ENCODE measurements at regions not wholly inside any gene's neighbourhood (a gene's known extent, or its start where the extent isn't known, plus 50 kb on each side); places are given as distances from the start of the nearest gene placed in this dataset.

GRCh38 chr18:78126106-78126505 is 853.5 kb upstream of the SALL3 start:
- H3K4me3 ChIP-seq (ENCODE audit: low read length in 2 of 2), result no peak overlapping the region
- no peaks in the 10 kb centered on the region for H3K36me3 ChIP-seq (ENCODE audit: control insufficient read depth in 2 of 2, insufficient read depth in 2 of 2, low read length in 2 of 2)
- no peak overlapping the region for H3K9ac ChIP-seq (ENCODE audit: low read length in 2 of 2)
- H3K27me3 ChIP-seq (ENCODE audit: control insufficient read depth in 1 of 2, insufficient read depth in 2 of 2, low read length in 2 of 2), result peaks cover 0 to 10% of the 10 kb centered on the region in 2 donors
- H3K4me1 ChIP-seq (ENCODE audit: control insufficient read depth, insufficient read depth, low read length), result no peaks in the 10 kb centered on the region
- peaks cover 0 to 3% of the 10 kb centered on the region in 2 donors for H3K9me3 ChIP-seq (ENCODE audit: control insufficient read depth in 2 of 2, low read length in 2 of 2)
- H3K27ac ChIP-seq (ENCODE audit: low read length), result no peak overlapping the region

DNA sequence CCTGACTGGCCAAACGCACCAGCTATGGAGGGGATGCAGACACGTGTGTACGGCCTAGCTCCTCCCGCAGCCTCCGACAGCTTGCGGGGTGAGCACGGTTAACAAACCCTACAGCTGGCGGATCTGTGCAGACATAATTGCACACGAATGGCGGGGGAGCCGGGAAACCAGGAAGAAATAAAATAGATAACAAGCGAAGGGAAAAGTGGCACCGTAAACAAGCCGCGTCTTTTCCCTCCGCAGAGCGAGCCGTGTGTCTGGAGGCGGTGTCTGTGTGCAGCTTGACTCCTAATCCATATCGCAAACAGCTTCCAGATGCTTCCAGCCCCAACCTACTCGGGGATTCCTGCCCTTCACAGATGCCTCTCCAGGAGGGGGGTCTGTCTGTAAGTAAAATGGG is 853.1 kb upstream of the SALL3 start:
- Histone ChIP-seq H3K4me3 (ENCODE audit: low read length in 2 of 2) (no peak overlapping the region), H3K9me3 (ENCODE audit: control insufficient read depth in 2 of 2, low read length in 2 of 2) (peaks cover 0 to 3% of the 10 kb centered on the region in 2 donors), H3K4me1 (ENCODE audit: control insufficient read depth, insufficient read depth, low read length) (no peaks in the 10 kb centered on the region), H3K27me3 (ENCODE audit: control insufficient read depth in 1 of 2, insufficient read depth in 2 of 2, low read length in 2 of 2) (peaks cover 0 to 10% of the 10 kb centered on the region in 2 donors), H3K9ac (ENCODE audit: low read length in 2 of 2) (no peak overlapping the region), H3K27ac (ENCODE audit: low read length) (no peak overlapping the region), H3K36me3 (ENCODE audit: control insufficient read depth in 2 of 2, insufficient read depth in 2 of 2, low read length in 2 of 2) (no peaks in the 10 kb centered on the region)

GRCh38 chr18:78127041-78127440 is 852.6 kb upstream of the SALL3 start:
- Histone ChIP-seq H3K4me1 (ENCODE audit: control insufficient read depth, insufficient read depth, low read length) (no peaks in the 10 kb centered on the region), H3K27ac (ENCODE audit: low read length) (no peak overlapping the region), H3K27me3 (ENCODE audit: control insufficient read depth in 1 of 2, insufficient read depth in 2 of 2, low read length in 2 of 2) (peaks cover 0 to 10% of the 10 kb centered on the region in 2 donors), H3K36me3 (ENCODE audit: control insufficient read depth in 2 of 2, insufficient read depth in 2 of 2, low read length in 2 of 2) (no peaks in the 10 kb centered on the region), H3K4me3 (ENCODE audit: low read length in 2 of 2) (no peak overlapping the region), H3K9me3 (ENCODE audit: control insufficient read depth in 2 of 2, low read length in 2 of 2) (peaks cover 0 to 3% of the 10 kb centered on the region in 2 donors), H3K9ac (ENCODE audit: low read length in 2 of 2) (no peak overlapping the region)

DNA sequence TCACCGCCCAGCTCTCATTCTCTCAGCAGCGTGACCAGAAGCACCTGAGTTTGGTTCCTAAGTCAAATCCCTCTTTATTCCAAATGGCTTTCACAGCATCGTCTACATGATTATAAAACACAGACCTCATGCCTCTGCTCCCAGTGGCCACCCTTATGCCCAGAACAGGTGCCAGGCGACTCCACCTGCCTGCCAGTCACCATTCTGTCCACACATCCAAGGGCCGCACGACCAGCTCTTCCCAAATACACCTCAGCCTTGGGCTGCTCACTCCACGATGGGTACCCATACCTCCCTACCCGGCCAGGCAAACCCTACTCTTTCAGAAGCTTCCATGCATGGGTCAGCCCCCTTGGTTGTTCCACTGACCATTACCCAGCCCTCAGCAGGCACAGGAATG is 851.6 kb upstream of the SALL3 start:
- H3K4me1 ChIP-seq (ENCODE audit: control insufficient read depth, insufficient read depth, low read length), result no peaks in the 10 kb centered on the region
- H3K9ac ChIP-seq (ENCODE audit: low read length in 2 of 2), result no peak overlapping the region
- H3K36me3 ChIP-seq (ENCODE audit: control insufficient read depth in 2 of 2, insufficient read depth in 2 of 2, low read length in 2 of 2), result no peaks in the 10 kb centered on the region
- no peak overlapping the region for H3K27ac ChIP-seq (ENCODE audit: low read length)
- peaks cover 0 to 10% of the 10 kb centered on the region in 2 donors for H3K27me3 ChIP-seq (ENCODE audit: control insufficient read depth in 1 of 2, insufficient read depth in 2 of 2, low read length in 2 of 2)
- no peak overlapping the region for H3K4me3 ChIP-seq (ENCODE audit: low read length in 2 of 2)
- H3K9me3 ChIP-seq (ENCODE audit: control insufficient read depth in 2 of 2, low read length in 2 of 2), result peaks cover 0 to 3% of the 10 kb centered on the region in 2 donors

DNA sequence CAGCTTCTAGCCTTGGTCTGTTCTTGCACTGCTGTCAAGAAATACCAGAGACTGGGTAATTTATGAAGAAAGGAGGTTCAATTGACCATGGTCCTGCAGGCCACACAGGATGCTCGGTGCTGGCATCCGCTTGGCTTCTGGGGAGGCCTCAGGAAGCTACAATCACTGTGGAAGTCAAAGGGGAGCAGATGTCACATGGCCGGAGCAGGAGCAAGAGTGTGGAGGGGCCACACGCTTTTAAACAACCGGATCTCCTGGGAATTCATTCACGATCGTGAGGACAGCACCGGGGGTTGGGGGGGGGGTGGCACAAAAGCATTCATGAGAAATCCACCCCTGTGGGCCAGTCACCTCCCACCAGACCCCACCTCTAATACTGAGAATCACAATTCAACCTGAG is 850.4 kb upstream of the SALL3 start:
- Histone ChIP-seq H3K36me3 (ENCODE audit: control insufficient read depth in 2 of 2, insufficient read depth in 2 of 2, low read length in 2 of 2) (no peaks in the 10 kb centered on the region), H3K4me1 (ENCODE audit: control insufficient read depth, insufficient read depth, low read length) (no peaks in the 10 kb centered on the region), H3K4me3 (ENCODE audit: low read length in 2 of 2) (no peak overlapping the region), H3K27ac (ENCODE audit: low read length) (no peak overlapping the region), H3K9ac (ENCODE audit: low read length in 2 of 2) (no peak overlapping the region), H3K27me3 (ENCODE audit: control insufficient read depth in 1 of 2, insufficient read depth in 2 of 2, low read length in 2 of 2) (peaks cover 0 to 10% of the 10 kb centered on the region in 2 donors), H3K9me3 (ENCODE audit: control insufficient read depth in 2 of 2, low read length in 2 of 2) (peaks cover 0 to 3% of the 10 kb centered on the region in 2 donors)

GRCh38 chr18:78130232-78131195 is 849.1 kb upstream of the SALL3 start:
- Histone ChIP-seq H3K36me3 (ENCODE audit: control insufficient read depth in 2 of 2, insufficient read depth in 2 of 2, low read length in 2 of 2) (no peaks in the 10 kb centered on the region), H3K4me1 (ENCODE audit: control insufficient read depth, insufficient read depth, low read length) (no peaks in the 10 kb centered on the region), H3K27ac (ENCODE audit: low read length) (no peak overlapping the region), H3K9ac (ENCODE audit: low read length in 2 of 2) (no peak overlapping the region), H3K27me3 (ENCODE audit: control insufficient read depth in 1 of 2, insufficient read depth in 2 of 2, low read length in 2 of 2) (peaks cover 0 to 10% of the 10 kb centered on the region in 2 donors), H3K9me3 (ENCODE audit: control insufficient read depth in 2 of 2, low read length in 2 of 2) (peaks cover 0 to 2% of the 10 kb centered on the region in 2 donors), H3K4me3 (ENCODE audit: low read length in 2 of 2) (no peak overlapping the region)

- H3K4me3 ChIP-seq (ENCODE audit: low read length in 2 of 2), result no peak overlapping the region
- no peaks in the 10 kb centered on the region for H3K36me3 ChIP-seq (ENCODE audit: control insufficient read depth in 2 of 2, insufficient read depth in 2 of 2, low read length in 2 of 2)
- H3K27ac ChIP-seq (ENCODE audit: low read length), result no peak overlapping the region
- H3K9ac ChIP-seq (ENCODE audit: low read length in 2 of 2), result no peak overlapping the region
- peaks cover 0 to 9% of the 10 kb centered on the region in 2 donors for H3K27me3 ChIP-seq (ENCODE audit: control insufficient read depth in 1 of 2, insufficient read depth in 2 of 2, low read length in 2 of 2)
- H3K9me3 ChIP-seq (ENCODE audit: control insufficient read depth in 2 of 2, low read length in 2 of 2), result no peaks in the 10 kb centered on the region
- H3K4me1 ChIP-seq (ENCODE audit: control insufficient read depth, insufficient read depth, low read length), result no peaks in the 10 kb centered on the region
These were observed 845.9 kb upstream of the SALL3 start for GRCh38 chr18:78133729-78134128.

DNA sequence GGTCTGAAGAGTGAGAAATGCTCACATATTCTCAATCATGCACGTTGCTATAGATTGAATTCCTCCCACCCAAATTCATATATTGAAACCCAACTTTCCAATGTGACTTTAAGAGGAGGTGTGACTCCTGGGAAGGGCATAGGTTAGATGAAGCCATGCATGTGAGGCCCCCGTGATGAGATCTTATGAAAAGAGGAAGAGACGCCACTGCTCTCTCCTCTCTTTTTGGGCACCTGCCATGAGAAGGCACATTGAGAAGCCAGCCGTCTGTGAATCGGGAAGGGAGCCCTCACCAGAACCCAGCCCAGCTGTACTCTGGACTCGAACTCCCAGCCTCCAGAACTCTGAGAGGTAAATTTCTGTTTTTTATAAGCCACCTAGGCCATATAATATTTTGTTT is 842.6 kb upstream of the SALL3 start:
- Histone ChIP-seq H3K36me3 (ENCODE audit: control insufficient read depth in 2 of 2, insufficient read depth in 2 of 2, low read length in 2 of 2) (no peaks in the 10 kb centered on the region), H3K9me3 (ENCODE audit: control insufficient read depth in 2 of 2, low read length in 2 of 2) (no peaks in the 10 kb centered on the region), H3K4me1 (ENCODE audit: control insufficient read depth, insufficient read depth, low read length) (no peaks in the 10 kb centered on the region), H3K27ac (ENCODE audit: low read length) (no peak overlapping the region), H3K9ac (ENCODE audit: low read length in 2 of 2) (no peak overlapping the region), H3K27me3 (ENCODE audit: control insufficient read depth in 1 of 2, insufficient read depth in 2 of 2, low read length in 2 of 2) (peaks cover 0 to 3% of the 10 kb centered on the region in 2 donors), H3K4me3 (ENCODE audit: low read length in 2 of 2) (no peak overlapping the region)

DNA sequence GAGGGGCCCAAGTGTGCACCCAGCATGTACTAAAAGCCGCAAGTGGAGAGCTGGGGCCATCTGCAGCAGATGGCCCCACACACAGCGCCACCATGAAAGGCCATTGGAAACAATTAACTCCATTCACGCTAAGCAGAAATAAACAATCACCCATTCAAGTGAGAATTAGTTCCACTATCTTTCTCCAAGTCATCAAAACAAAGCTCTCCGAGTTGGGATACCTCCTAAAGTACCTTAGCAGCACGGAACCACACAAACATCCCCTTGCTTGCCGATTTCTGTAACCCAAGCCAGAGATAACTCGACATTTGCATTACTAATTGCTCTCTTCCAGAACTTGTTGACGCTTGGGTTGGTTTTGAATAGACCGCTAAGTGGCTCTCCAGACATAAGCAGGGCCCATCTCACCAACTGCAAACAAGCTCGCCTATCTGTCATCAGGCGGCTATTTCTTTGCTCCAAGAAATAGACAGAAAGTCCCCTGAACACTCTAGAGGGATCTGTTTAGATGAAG is 840.6 kb upstream of the SALL3 start:
- H3K27me3 ChIP-seq (ENCODE audit: control insufficient read depth in 1 of 2, insufficient read depth in 2 of 2, low read length in 2 of 2), result peaks cover 0 to 3% of the 10 kb centered on the region in 2 donors
- no peaks in the 10 kb centered on the region for H3K36me3 ChIP-seq (ENCODE audit: control insufficient read depth in 2 of 2, insufficient read depth in 2 of 2, low read length in 2 of 2)
- H3K4me3 ChIP-seq (ENCODE audit: low read length in 2 of 2), result no peak overlapping the region
- no peak overlapping the region for H3K9ac ChIP-seq (ENCODE audit: low read length in 2 of 2)
- H3K9me3 ChIP-seq (ENCODE audit: control insufficient read depth in 2 of 2, low read length in 2 of 2), result no peaks in the 10 kb centered on the region
- no peaks in the 10 kb centered on the region for H3K4me1 ChIP-seq (ENCODE audit: control insufficient read depth, insufficient read depth, low read length)
- no peak overlapping the region for H3K27ac ChIP-seq (ENCODE audit: low read length)

DNA sequence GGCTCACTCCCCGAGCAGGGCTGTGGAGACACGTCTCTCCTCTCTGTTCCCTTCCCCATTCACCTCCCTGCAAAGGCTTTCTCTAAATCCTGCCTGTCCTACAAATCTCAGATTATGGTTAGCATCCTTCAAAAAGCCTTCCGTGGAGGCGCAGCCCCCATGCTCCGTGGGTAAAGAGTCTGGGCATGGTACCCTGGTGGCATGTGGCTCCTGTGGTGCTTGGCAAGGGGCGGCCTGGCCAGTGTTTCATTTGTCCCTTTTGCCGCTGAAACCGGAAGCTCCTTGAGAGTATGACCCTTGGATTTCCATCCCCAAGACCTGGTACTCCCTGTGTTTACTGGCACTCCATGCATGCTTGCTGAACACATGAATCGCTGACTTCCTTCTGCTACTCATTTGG is 839.3 kb upstream of the SALL3 start:
- no peaks in the 10 kb centered on the region for H3K4me1 ChIP-seq (ENCODE audit: control insufficient read depth, insufficient read depth, low read length)
- H3K9me3 ChIP-seq (ENCODE audit: control insufficient read depth in 2 of 2, low read length in 2 of 2), result no peaks in the 10 kb centered on the region
- H3K9ac ChIP-seq (ENCODE audit: low read length in 2 of 2), result no peak overlapping the region
- H3K36me3 ChIP-seq (ENCODE audit: control insufficient read depth in 2 of 2, insufficient read depth in 2 of 2, low read length in 2 of 2), result no peaks in the 10 kb centered on the region
- H3K4me3 ChIP-seq (ENCODE audit: low read length in 2 of 2), result no peak overlapping the region
- H3K27me3 ChIP-seq (ENCODE audit: control insufficient read depth in 1 of 2, insufficient read depth in 2 of 2, low read length in 2 of 2), result peaks cover 0 to 3% of the 10 kb centered on the region in 2 donors
- no peak overlapping the region for H3K27ac ChIP-seq (ENCODE audit: low read length)

DNA sequence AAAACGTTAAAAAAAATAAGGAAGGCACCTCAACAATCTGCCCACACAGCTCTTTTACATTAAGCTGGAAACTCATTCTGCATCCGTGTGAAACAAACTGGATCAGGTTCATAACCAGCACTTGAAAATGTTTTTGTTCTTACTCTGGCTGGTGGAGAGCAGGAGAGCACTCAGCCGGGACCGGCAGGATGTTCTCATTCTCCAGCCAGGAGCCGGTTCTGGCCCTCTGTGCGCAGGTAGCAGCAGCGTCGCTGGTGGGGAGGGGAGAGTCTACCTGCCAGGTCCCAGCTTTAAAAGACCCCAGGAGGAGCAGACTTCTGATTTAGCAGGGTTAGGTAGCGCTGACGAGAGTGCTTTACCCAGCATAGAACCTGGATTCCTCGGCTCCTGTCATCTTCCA is 834.9 kb upstream of the SALL3 start:
- H3K27ac ChIP-seq (ENCODE audit: low read length), result no peak overlapping the region

More for the DNA sequence above, 834.9 kb upstream of the SALL3 start:
- H3K9me3 ChIP-seq (ENCODE audit: control insufficient read depth in 2 of 2, low read length in 2 of 2), result no peaks in the 10 kb centered on the region
- H3K4me1 ChIP-seq (ENCODE audit: control insufficient read depth, insufficient read depth, low read length), result no peaks in the 10 kb centered on the region
- peaks cover 0 to 2% of the 10 kb centered on the region in 2 donors for H3K27me3 ChIP-seq (ENCODE audit: control insufficient read depth in 1 of 2, insufficient read depth in 2 of 2, low read length in 2 of 2)
- no peak overlapping the region for H3K4me3 ChIP-seq (ENCODE audit: low read length in 2 of 2)
- no peaks in the 10 kb centered on the region for H3K36me3 ChIP-seq (ENCODE audit: control insufficient read depth in 2 of 2, insufficient read depth in 2 of 2, low read length in 2 of 2)
- no peak overlapping the region for H3K9ac ChIP-seq (ENCODE audit: low read length in 2 of 2)

Measured in stomach smooth muscle (tissue), 2 donors.